ENCODE measurements at regions not wholly inside any gene's neighbourhood (a gene's known extent, or its start where the extent isn't known, plus 50 kb on each side); places are given as distances from the start of the nearest gene placed in this dataset.
"Not testable (repeated sequence)": the region's sequence is repeated elsewhere in the genome, so short reads cannot be mapped to it uniquely, and the experiment has no call there.

DNA sequence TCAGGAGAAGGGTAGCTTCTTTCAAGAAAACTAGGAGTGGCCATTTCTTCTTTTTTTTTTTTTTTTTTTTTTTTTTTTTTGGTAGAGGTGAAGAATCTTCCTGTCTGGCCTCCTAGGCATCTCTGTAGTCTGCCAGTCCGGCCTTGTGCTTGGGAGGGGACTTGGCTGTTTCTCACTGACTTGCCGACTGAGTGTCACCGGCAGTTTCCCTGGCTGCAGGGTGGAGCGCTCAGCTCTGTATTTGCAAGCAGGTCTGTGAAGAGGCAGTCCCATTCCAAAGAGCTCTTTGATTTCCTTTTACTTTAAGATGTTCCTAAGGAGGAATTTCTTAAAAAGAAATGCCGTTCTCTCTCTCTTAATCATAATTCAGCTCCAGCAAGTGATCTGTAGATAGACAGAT is 212.6 kb downstream of the ADRA2A start:
- H3K27ac Mint-ChIP-seq = no peak overlapping the region
- H3K4me3 Mint-ChIP-seq = no peak overlapping the region
- H3K36me3 Mint-ChIP-seq = no peaks in the 10 kb centered on the region
- no peaks in the 10 kb centered on the region for H3K4me1 Mint-ChIP-seq
- DNase-seq = no peak
- POLR2A ChIA-PET = no interaction called here
- no peaks in the 10 kb centered on the region for H3K9me3 Mint-ChIP-seq
- ATAC-seq = no peak
- H3K27me3 Mint-ChIP-seq = peaks cover 4 to 9% (median 7%) of the 10 kb centered on the region in 5 donors

GRCh38 chr10:111290649-111291048 is 213.8 kb downstream of the ADRA2A start:
- peaks cover 4 to 17% (median 9%) of the 10 kb centered on the region in 5 donors for H3K27me3 Mint-ChIP-seq
- H3K27ac Mint-ChIP-seq = no peak overlapping the region
- POLR2A ChIA-PET = no interaction called here
- ATAC-seq = no peak
- no peak for DNase-seq
- no peaks in the 10 kb centered on the region for H3K4me1 Mint-ChIP-seq
- no peak overlapping the region for H3K4me3 Mint-ChIP-seq
- H3K36me3 Mint-ChIP-seq = no peaks in the 10 kb centered on the region
- no peaks in the 10 kb centered on the region for H3K9me3 Mint-ChIP-seq

DNA sequence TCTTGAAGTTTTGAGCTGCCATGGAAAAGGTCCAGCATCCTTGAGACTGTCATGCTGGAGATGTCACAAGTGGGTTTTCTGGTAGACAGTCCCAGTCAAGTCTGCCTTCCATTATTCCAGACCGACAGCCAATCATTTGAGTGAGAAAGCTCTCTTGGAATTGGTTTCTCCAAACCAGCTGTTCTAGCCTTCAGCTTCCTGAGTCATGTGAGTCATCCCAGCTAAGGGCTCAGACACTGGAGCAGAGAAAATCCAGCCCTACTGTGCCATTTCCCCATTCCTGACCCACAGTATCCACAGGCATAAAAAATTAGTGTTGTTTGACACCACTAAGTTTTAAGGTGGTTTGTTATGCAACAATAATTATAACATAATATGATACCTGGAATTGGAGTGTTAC is 219.0 kb downstream of the ADRA2A start:
- Mint-ChIP-seq H3K9me3 (no peaks in the 10 kb centered on the region), H3K4me3 (no peak overlapping the region), H3K4me1 (no peaks in the 10 kb centered on the region), H3K36me3 (no peaks in the 10 kb centered on the region), H3K27me3 (peaks cover 6 to 23% (median 7%) of the 10 kb centered on the region in 5 donors), H3K27ac (no peak overlapping the region)
- POLR2A ChIA-PET = no interaction called here
- no peak for ATAC-seq
- DNase-seq = no peak

GRCh38 chr10:111297351-111297848 is 220.6 kb downstream of the ADRA2A start:
- no peaks in the 10 kb centered on the region for H3K9me3 Mint-ChIP-seq
- no peaks in the 10 kb centered on the region for H3K4me1 Mint-ChIP-seq
- H3K4me3 Mint-ChIP-seq = no peak overlapping the region
- DNase-seq (no peak), ATAC-seq (no peak)
- H3K27me3 Mint-ChIP-seq = peaks cover 12 to 39% (median 17%) of the 10 kb centered on the region in 5 donors
- no peaks in the 10 kb centered on the region for H3K36me3 Mint-ChIP-seq
- POLR2A ChIA-PET = no interaction called here
- H3K27ac Mint-ChIP-seq = no peak overlapping the region

DNA sequence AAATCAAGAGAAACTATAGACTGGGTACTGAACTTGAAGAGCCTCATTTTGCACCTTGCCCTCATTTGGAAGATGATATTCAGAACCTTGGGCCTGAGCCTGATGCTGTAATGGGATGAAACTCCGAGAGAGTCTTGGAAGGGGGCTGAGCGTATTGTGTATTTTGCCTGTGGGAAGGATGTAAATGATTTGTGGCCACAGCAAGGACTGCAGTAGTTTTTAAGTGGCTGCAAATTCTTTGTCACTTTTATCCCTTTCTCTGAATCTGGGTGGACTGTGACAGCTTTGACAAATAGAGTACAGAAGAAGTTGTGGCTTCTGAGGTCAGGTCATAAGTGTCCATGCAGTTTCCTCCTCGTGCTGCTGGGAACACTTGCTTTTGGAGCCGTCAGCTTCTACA is 221.2 kb downstream of the ADRA2A start:
- Mint-ChIP-seq H3K27ac (no peak overlapping the region), H3K4me1 (no peaks in the 10 kb centered on the region), H3K27me3 (peaks cover 12 to 43% (median 17%) of the 10 kb centered on the region in 5 donors), H3K4me3 (no peak overlapping the region), H3K36me3 (no peaks in the 10 kb centered on the region), H3K9me3 (no peaks in the 10 kb centered on the region)
- DNase-seq (no peak), ATAC-seq (no peak)
- POLR2A ChIA-PET = no interaction called here

- Mint-ChIP-seq H3K27ac (no peak overlapping the region), H3K9me3 (no peaks in the 10 kb centered on the region), H3K4me3 (no peak overlapping the region), H3K4me1 (no peaks in the 10 kb centered on the region), H3K27me3 (peaks cover 12 to 43% (median 15%) of the 10 kb centered on the region in 5 donors), H3K36me3 (no peaks in the 10 kb centered on the region)
- no peak for DNase-seq
- ATAC-seq = no peak
- POLR2A ChIA-PET = no interaction called here
These were observed 222.2 kb downstream of the ADRA2A start for GRCh38 chr10:111299037-111299436.

GRCh38 chr10:111303887-111304286 is 227.1 kb downstream of the ADRA2A start:
- no peaks in the 10 kb centered on the region for H3K4me1 Mint-ChIP-seq
- H3K27ac Mint-ChIP-seq = no peak overlapping the region
- no peak overlapping the region for H3K4me3 Mint-ChIP-seq
- H3K27me3 Mint-ChIP-seq = peaks cover 6 to 26% (median 13%) of the 10 kb centered on the region in 5 donors
- no peaks in the 10 kb centered on the region for H3K36me3 Mint-ChIP-seq
- POLR2A ChIA-PET = no interaction called here
- DNase-seq = no peak
- no peak for ATAC-seq
- no peaks in the 10 kb centered on the region for H3K9me3 Mint-ChIP-seq

DNA sequence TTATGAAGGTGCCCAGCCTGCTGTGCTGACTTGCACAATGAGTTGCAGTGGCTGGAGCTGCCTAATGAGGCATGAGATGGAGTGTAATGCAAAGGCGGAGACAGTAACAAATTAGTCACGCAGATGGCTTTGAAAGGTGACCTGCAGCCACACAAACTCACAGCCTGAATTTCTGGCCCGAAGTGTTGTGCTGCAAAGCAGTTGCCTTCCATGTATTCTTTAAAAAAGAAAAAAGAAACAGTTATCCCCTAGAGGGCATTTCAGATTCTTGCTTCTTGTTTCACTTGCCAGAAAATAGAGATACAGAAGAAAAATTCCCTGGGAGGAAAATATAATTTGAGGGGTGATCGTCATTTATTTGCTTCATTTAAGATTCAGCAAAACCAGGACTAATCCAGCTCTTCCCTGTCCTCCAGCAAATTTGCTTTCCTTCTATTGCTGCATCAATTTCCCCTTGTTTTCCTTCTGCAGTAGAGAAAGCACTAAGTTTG is 239.9 kb downstream of the ADRA2A start:
- ATAC-seq (no peak), DNase-seq (no peak)
- peaks cover 0 to 5% (median 0%) of the 10 kb centered on the region in 9 donors for H3K9me3 Mint-ChIP-seq
- H3K27me3 Mint-ChIP-seq = peaks cover 11 to 55% (median 20%) of the 10 kb centered on the region in 5 donors
- no peak overlapping the region for H3K27ac Mint-ChIP-seq
- POLR2A ChIA-PET = no interaction called here
- peaks cover 0 to 4% (median 0%) of the 10 kb centered on the region in 3 donors for H3K36me3 Mint-ChIP-seq
- no peak overlapping the region for H3K4me3 Mint-ChIP-seq
- H3K4me1 Mint-ChIP-seq = no peaks in the 10 kb centered on the region

DNA sequence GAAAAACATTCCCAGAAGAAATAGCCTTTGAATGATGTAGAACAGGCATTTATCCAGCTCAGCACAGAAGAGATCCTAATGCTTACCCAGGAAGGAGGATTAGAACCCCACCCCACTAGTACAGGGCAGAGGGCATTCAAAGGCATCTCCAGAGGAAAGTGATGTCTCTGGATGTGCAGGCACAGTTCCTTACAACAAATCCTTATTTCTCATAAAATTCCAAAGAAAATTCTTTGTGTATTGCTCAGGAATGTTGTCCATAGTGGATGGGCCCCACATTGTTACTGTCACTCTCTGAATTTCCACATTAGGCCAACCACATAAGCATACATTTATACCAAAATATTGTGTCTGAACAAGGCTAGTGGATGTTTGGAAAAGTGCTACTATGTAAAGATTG is 243.0 kb downstream of the ADRA2A start:
- ATAC-seq (no peak), DNase-seq (no peak)
- Mint-ChIP-seq H3K27me3 (peaks cover 12 to 69% (median 22%) of the 10 kb centered on the region in 5 donors), H3K4me1 (no peaks in the 10 kb centered on the region), H3K36me3 (no peaks in the 10 kb centered on the region), H3K9me3 (peaks cover 0 to 2% (median 0%) of the 10 kb centered on the region in 9 donors), H3K4me3 (no peak overlapping the region), H3K27ac (no peak overlapping the region)
- POLR2A ChIA-PET = no interaction called here

DNA sequence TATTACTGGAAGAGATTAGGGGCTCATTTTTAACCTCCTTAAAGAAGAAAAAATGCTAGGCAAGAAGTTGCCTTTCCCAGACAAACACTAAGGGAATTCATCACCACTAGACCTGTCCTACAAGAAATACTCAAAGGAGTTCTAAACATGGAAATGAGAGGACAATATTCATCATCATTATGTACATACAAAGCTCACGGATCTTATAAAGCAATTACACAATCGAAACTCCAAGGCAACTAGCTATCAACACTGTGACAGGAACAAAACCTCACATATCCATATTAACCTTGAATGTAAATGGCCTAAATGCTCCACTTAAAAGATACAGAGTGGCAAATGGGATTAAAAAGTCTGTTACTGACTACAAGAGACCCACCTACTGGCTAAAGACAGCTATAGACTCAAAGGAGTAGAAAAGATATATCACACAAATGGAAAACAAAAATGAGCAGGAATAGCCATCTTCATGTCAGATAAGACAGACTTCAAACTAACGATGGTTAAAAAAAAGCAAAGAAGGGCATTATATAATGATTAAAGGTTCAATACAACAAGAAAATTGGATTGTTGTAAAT is 246.6 kb downstream of the ADRA2A start:
- H3K36me3 Mint-ChIP-seq = no peaks in the 10 kb centered on the region
- peaks cover 0 to 8% (median 1%) of the 10 kb centered on the region in 9 donors for H3K9me3 Mint-ChIP-seq
- DNase-seq (no peak), ATAC-seq (no peak)
- POLR2A ChIA-PET = no interaction called here
- no peak overlapping the region for H3K27ac Mint-ChIP-seq
- no peak overlapping the region for H3K4me3 Mint-ChIP-seq
- H3K4me1 Mint-ChIP-seq = no peaks in the 10 kb centered on the region
- H3K27me3 Mint-ChIP-seq = peaks cover 10 to 41% (median 22%) of the 10 kb centered on the region in 5 donors

- H3K9me3 Mint-ChIP-seq = peaks cover 0 to 15% (median 4%) of the 10 kb centered on the region in 9 donors
- H3K36me3 Mint-ChIP-seq, ATAC-seq, H3K27ac Mint-ChIP-seq, POLR2A ChIA-PET, H3K4me3 Mint-ChIP-seq, H3K4me1 Mint-ChIP-seq, DNase-seq: not testable (repeated sequence)
- peaks cover 1 to 11% (median 9%) of the 10 kb centered on the region in 5 donors for H3K27me3 Mint-ChIP-seq
These were observed 255.3 kb downstream of the ADRA2A start for GRCh38 chr10:111332174-111332573.

DNA sequence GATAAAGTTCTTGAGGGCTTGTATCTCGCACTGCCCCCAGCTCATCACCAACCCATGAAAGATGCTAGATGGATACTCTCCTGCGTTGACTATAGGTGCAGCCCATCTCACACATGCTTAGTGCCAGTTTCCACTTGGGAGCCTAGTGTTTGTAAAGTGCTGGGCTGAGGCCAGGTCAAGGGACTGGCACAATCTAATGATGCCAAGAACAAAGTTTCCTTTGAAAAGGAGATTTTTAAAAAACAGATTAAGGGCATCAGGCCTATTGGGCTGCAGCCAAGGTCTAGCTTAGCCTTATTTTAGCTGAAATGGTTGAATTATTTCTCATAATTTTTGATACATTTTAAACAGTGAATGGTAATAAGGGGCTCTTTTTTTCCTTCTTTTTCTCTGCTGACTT is 259.0 kb downstream of the ADRA2A start:
- POLR2A ChIA-PET = no interaction called here
- ATAC-seq (no peak), DNase-seq (no peak)
- Mint-ChIP-seq H3K4me3 (no peak overlapping the region), H3K27ac (no peak overlapping the region), H3K4me1 (no peaks in the 10 kb centered on the region), H3K9me3 (peaks cover 5 to 22% (median 12%) of the 10 kb centered on the region in 9 donors), H3K36me3 (peaks cover 0 to 25% (median 0%) of the 10 kb centered on the region in 3 donors), H3K27me3 (peaks cover 1 to 20% (median 10%) of the 10 kb centered on the region in 5 donors)

- ATAC-seq = no peak
- Mint-ChIP-seq H3K9me3 (peaks cover 8 to 36% (median 25%) of the 10 kb centered on the region in 9 donors), H3K4me3 (no peak overlapping the region), H3K4me1 (no peaks in the 10 kb centered on the region), H3K27me3 (peaks cover 1 to 17% (median 10%) of the 10 kb centered on the region in 5 donors), H3K27ac (no peak overlapping the region), H3K36me3 (peaks cover 0 to 36% (median 2%) of the 10 kb centered on the region in 3 donors)
- POLR2A ChIA-PET = no interaction called here
- DNase-seq = no peak
These were observed 261.2 kb downstream of the ADRA2A start for GRCh38 chr10:111338035-111338434.

- ATAC-seq (no peak), DNase-seq (no peak)
- no peak overlapping the region for H3K4me3 Mint-ChIP-seq
- POLR2A ChIA-PET = no interaction called here
- H3K36me3 Mint-ChIP-seq = peaks cover 0 to 35% (median 2%) of the 10 kb centered on the region in 3 donors
- H3K9me3 Mint-ChIP-seq = peaks cover 8 to 42% (median 27%) of the 10 kb centered on the region in 9 donors
- H3K27ac Mint-ChIP-seq = no peak overlapping the region
- H3K27me3 Mint-ChIP-seq = peaks cover 1 to 20% (median 10%) of the 10 kb centered on the region in 5 donors
- no peaks in the 10 kb centered on the region for H3K4me1 Mint-ChIP-seq
These were observed 262.0 kb downstream of the ADRA2A start for GRCh38 chr10:111338805-111339204.

All from naive thymus-derived CD8-positive, alpha-beta T cell (primary cell).